GM12864 (cell line): ENCODE measurements at regions not wholly inside any gene's neighbourhood (a gene's known extent, or its start where the extent isn't known, plus 50 kb on each side); places are given as distances from the start of the nearest gene placed in this dataset.

Experiments used
- DNase-seq: peaks from one replicate; pipeline ENCODE4 v3.0.0-alpha.2; 2011; ENCODE audit warnings: low read depth
- H3K4me3 ChIP-seq: 2 replicates; pipeline ENCODE4 v1.5.1; 2011; ENCODE audit warnings: mild to moderate bottlenecking, low read depth, low read length, control low read depth
- CTCF ChIP-seq: IDR thresholded peaks from 2 replicates; pipeline ENCODE4 v1.5.1; 2011; ENCODE audit warnings: low read depth, mild to moderate bottlenecking, moderate library complexity, low read length, control low read depth, inconsistent platforms; ENCODE audit errors: missing control alignments

DNA sequence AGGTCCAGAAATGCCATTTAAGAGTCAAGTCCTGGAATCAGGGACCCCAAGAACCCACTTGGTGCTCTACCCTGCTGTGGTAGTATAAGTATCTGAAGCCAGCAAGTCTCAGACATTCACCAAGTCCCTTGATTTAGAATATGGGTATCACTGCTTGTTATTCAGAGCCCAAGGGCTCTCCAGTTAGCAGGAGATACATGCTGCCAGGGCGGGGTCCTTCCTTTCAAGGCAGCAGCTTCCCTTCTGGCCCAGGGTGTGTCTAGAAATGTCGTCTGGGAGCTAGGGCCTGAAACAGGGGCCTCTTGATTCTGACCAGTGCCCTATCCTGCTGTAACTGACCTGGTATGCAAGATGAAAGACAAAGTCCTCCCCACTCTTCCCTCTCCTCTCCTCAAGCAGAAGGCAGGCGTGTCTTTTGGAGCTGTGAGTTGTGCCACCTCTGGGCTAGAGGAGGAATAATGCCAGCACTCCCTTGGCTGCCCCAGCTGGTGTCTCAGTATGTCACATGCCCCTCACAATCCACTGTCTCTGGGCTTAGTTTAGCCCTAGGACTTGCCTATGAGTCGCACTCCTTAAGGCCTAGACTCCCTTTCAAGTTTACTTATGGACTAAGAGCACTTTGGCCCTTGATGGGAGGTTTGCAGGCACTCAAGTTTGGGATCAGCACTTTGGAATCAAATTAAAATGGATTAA, 200.2 kb downstream of the MRPL39 start:
- H3K4me3 ChIP-seq = no peak overlapping the region
- DNase-seq = no peak
- TF ChIP-seq CTCF = no peak

GRCh38 chr21:25405984-25406383, 201.3 kb downstream of the MRPL39 start:
- no peak for TF ChIP-seq CTCF
- no peak for DNase-seq
- no peak overlapping the region for H3K4me3 ChIP-seq

DNA sequence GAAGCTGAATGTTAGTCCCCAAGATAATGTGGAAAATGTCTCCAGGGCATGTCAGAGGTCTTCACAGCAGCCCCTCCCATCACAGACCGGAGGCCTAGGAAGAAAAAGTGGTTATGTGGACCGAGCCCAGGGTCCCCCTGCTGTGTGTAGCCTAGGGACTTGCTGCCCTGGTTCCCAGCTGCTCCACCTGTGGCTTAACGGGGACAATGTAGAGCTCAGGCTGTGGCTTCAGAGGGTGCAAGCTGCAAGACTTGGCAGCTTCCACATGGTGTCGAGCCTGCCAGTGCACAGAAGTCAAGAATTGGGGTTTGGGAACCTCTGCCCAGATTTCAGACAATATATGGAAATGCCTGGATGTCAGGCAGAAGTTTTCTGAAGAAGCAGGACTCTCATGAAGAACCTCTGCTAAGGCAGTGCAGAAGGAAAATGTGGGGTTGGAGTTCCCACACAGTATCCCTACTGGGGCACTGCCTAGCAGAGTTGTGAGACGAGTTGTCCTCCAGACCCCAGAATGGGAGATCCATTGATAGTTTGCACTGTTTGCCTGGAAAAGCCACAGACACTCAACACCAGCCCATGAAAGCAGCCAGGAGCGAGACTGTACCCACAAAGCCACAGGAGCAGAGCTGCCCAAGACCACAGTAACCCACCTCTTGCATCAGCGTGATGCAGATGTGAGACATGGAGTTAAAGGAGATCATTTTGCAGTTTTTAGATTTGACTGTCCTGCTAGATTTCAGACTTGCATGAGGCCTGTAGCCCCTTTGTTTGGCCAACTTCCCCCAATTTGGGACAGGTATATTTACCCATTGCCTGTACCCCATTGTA, 204.9 kb downstream of the MRPL39 start:
- no peak overlapping the region for H3K4me3 ChIP-seq
- DNase-seq = no peak
- TF ChIP-seq CTCF = no peak

DNA sequence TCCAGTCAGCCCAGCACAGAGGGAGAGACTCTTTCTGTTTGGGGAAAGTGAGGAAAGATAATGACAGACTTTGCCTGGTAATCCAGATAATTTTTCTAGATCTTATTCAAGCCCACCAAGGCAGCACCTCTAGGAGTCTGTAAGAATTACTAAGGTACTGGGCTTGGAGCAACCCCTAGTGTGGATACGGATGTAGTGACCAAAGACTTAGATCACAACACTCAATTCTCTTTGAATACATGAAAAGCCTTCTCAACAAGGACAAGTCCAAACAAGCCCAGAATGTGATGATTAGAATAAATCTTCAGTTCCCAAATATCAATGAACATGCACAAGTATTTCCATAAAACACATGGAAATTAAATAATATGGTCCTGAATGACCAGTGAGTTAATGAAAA, 206.9 kb downstream of the MRPL39 start:
- no peak overlapping the region for H3K4me3 ChIP-seq
- DNase-seq = no peak
- TF ChIP-seq CTCF = no peak

DNA sequence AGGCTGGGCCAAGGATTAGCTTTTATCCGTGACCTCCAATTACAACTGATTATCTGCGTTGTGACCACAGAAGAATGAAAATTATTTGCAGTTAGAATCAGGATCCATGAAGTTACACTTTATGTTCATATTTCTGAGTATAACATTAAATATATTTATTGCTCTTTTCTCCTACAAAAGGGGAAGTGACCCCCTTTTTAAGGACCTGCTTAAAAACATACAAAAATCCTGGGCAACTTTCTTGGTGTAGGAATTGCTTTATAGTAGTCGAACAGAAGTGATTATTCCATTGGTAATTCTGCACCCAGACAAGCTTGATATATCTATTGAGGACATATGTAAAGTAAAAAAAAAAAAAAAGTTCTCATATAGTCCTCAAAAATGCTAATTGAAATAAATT, 208.7 kb downstream of the MRPL39 start:
- DNase-seq = no peak
- H3K4me3 ChIP-seq = no peak overlapping the region
- no peak for TF ChIP-seq CTCF

GRCh38 chr21:25396135-25396711, 211.1 kb downstream of the MRPL39 start:
- DNase-seq = peak; percentile 74
- TF ChIP-seq CTCF = no peak
- peak overlapping the region; percentile 4 for H3K4me3 ChIP-seq
